ENCODE measurements at regions not wholly inside any gene's neighbourhood (a gene's known extent, or its start where the extent isn't known, plus 50 kb on each side); places are given as distances from the start of the nearest gene placed in this dataset.
"Not testable (repeated sequence)": the region's sequence is repeated elsewhere in the genome, so short reads cannot be mapped to it uniquely, and the experiment has no call there.

DNA sequence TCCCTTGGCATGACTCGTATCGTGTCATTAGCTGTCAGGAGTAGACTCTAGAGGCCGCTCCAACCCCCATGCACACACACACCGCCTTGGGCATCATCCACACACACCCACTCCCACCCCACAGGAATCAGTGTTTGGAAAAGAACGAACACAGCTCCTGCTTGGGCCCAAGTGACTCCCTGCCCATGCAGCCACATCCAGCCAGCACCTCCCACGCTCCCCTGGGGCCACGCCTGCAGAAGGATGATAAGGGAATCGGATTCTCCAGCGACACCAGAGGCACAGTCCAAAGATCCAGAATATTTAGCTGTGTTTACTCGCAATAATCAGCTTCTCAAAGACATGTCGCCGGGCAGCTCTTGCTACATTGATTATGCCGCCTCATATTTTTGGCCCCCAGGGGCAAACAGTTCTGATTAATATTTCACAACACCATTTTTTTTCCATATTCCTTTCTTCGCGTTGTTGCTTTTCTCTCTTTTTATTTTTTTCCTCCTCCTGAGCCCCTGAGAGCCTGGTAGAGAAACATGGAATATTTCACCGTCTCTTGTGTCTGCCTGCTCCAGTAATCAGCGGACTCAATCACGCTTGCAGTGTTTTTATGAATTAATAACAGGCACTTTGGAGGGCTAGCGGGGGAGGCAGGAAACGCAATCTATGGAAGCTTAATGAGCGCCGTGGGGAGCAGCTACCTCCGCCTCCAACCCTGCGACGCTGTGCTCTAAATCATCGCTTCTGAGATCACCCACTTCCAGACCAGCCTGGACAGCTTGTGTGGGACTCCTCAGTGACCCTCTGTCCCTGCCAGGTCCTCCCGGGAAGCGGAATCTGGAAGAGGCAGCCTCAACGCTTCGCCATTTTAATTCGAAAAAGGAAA lies 221.4 kb downstream of the TLE3 start:
- DNase-seq = no peak

DNA sequence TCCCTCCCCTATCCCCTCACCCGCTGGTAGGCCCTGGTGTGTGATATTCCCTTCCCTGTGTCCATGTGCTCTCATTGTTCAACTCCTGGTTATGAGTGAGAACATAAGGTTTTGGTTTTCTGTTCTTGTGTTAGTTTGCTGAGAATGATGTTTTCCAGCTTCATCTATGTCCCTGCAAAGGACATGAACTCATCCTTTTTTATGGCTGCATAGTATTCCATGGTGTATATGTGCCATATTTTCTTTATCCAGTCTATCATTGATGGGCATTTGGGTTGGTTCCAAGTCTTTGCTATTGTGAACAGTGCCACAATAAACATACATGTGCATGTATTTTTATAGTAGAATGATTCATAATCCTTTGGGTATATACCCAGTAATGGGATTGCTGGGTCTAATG lies 217.8 kb downstream of the TLE3 start:
- DNase-seq = not testable (repeated sequence)

DNA sequence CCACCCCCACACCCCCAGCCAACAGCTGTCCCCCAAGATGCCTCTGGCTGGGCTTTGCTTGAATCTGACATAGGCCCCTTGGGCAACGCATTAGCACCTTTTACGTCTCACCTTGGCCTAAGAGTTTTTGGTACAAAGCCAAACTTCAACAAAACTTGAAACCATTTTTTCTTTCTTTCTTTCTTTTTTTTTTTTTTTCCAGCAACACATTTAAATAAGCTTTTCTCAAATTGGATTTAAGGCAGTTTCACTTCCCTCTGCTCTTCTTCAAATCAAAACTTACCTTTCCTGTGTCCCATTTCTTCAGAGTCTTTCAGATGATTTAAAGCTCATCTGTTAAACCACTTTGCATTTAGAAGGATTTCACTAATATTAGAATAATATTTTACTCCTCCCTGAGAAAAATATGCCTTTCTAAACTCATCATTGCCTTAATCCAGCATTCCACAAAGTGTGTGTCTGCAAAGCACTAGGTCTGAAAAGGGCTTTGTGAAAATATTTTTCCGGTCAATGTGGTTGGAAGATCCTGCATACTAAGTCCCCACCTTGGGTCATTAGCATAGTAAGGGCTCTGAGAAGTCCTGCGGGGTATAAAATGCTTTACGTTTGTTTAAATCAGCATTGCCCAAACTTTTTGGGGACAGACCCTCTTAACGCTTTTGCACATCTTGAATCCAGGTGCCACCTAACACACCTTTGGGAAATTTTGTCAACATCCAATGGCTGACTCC lies 217.0 kb downstream of the TLE3 start:
- no peak for DNase-seq

DNA sequence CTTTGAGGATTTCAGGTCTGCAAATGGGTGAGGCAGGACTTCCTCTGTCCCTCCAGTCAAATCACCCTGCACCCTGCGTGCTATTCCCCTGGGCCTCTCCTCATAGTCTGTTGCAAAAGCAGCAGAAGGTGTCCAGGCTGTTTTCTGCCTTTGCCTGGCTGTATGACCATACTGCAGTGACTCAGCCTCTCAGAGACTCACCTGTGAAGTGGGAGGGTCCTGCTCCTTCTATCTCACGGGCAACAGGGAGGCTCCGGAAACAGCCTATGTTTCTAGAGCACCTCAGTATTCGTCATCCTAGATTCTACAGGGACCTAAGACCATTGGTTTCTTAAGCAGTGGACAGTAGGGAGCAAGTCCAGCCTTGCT lies 216.4 kb downstream of the TLE3 start:
- DNase-seq = no peak

DNA sequence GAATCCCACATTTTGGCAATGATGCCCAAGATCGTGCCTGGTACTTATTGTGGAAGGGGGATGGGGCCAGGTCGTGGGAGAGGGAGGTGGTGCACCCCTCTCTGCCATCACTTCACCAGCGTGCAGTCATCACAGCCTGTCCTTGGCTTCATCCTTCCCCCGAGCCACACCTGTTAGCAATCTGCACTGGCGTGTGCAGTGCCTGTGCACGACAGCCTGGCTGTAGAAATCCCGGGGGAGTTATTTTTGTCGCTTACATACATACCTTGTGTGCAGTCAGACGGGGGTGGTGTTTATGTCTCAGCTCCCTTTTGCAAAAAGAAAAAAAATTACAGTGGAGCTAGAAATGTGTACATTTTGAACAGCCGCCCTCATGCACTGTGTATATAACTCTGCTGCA lies 216.0 kb downstream of the TLE3 start:
- DNase-seq = no peak

DNA sequence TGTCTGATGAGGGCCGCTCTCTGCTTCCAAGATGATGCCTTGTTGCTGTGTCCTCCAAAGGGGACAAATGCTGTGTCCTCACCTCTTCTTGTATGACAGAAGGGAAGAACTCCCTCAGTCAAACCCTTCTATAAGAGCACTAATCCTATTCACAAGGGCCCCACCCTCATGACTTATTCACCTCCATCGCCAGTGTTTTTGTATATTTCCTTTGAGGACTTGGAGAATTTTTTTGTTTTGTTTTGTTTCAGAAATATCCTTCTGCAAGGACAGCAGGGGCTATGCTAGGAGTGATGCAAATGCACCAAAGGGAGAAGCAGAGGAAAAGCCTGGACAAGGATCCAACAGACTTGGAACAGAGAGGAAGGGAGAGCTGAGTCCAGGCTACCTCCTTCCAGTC lies 214.4 kb downstream of the TLE3 start:
- no peak for DNase-seq

DNA sequence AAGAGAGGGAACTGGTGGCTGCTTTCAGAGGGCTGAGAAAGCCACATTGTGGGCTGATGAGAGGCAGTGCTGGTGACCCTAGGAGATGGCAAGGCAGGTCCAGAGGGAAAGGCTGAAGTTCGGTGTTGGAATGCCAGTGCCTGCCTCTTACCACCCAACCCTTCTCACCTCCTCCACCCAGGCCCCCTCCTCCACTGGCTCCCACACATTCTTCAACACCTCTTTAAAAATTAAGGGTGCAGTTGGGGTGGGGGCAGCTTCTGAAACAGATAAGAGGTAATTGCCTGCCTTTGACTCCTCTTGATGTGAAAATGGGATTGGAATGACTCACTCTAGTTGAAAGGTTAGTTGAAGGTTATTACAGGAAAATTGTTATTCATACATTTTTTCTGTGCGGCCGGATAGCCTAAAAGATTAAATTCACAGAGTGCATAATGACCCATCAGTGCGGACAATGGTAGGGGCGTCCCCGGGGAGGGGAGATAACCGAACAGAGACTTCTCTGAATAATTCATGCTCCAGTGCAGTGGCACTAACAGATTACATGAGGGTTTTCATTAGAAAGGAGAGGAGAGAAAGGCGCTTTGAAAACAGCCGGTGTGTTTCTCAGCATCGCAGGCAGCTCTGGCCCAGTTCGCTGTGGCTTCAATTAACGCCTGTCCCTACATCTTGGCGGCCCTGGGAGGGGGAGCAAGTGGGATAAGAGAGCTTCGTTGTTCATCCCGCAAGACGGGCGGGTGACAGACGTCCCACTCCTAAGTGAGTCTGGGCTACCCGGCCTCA lies 212.4 kb downstream of the TLE3 start:
- DNase-seq = no peak

DNA sequence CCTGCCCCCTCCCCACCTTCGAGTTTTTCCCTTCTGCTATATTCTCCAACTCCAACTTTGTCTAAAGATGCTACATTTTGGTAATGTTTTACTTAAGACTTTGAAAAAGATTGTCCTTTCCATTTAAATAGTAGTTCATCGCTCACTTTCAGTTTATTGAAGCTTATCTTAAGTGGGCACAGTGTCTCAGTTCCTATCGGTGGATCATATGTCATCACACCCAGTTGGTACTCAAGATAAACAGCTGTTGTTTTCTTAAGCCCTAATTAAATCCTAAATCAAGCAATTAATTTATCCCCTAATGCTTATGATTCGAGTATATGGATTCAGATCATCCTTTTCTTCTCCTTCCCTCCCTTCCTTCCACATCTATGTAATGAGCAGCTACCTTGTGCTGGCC lies 210.7 kb downstream of the TLE3 start:
- DNase-seq = no peak

DNA sequence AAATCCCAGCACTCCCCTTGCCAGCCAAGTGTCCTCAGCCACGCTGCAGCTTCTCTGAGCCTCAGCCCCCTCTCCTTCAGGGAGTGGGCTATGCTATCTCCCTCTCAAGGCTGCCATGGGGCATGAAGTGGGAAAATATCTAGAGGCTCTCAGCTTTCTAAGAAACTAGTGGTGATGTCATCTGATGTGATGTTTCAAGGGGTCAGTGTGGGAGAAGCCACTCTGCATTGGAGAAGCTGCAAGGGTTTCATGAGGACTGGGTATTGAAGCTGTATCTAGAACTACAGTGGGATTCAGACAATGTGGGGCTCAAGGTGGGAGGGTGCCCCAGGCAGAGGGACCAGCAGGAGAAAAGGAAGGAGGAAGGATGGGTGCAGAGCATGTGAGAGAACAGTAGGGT lies 210.2 kb downstream of the TLE3 start:
- DNase-seq = no peak

DNA sequence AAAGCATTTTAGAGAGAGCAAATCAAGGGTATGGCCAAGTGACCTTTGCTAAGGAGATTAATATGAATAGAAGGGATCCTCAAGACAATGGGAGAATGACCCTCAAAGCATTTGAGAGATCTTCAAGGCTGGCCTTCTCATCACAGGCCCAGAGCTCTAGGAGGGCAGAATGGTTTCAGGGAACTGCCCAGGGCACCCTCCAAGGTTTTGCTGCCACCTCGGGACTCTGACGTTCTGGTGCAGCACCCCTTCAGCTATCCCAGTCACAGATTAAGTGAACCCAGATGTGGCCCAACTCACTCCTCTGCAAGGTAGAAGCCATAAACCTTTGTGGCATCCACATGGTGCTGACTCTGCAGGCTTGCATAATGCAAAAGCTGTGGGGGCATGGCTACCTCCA lies 209.3 kb downstream of the TLE3 start:
- no peak for DNase-seq

DNA sequence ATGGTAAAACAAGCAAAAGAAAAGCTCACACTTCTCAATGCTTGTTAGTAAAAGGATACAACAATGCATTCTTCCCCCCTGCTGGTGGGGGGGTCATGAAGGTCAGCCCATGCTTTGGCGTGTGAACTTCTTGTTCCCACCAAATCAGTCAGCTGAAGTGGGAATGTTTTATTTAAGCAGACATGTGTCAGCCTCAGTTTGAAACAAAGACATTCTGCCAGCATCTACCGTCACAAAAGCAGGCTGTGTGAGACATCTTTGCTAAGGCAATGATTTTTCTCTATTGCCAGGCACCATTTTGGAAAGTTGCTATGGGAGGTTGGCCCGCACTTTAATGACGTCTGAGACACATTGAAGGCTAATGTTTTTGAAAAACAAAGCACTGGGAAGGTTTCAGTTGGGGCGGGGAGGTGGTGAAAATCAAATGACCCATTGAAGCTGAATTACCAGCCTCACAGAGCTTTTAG lies 206.6 kb downstream of the TLE3 start:
- no peak for DNase-seq

DNA sequence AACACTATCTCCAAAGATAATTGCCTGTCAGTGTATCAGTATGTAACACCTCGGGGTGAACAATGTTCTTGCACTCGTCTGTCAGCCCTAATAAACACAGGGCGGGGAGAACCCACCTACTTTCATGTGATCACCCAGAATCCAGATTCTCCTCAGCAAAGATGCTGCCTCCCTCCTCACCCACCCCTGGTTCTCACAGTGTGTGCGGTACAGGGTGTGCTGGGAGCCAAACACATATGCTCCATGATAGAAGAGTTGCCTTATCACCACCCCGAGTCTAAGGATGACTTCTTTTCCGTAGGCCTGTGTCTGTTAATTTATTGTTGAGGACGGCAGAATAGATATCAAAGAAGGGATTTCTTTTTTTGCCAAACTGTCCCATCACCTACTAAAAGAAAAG lies 206.1 kb downstream of the TLE3 start:
- DNase-seq = no peak

DNA sequence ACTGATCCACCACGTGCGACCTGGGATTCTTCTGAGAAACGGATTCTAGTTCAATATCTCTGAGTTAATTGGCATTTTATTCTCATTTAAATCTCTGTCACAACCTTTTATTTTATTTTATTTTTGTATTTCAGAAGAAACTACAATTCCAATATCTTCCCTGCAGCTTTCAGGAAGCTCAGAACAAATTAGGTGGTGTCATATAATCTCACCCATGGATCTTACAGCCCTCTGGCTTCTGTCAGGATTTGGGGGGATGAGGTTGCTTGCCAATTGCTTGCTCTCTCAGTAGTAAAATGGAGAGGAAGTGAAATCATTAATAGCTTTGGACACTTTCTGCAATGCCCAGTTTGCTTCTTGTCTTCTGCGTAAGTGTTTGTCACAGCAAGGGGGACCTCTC lies 205.4 kb downstream of the TLE3 start:
- DNase-seq = no peak

DNA sequence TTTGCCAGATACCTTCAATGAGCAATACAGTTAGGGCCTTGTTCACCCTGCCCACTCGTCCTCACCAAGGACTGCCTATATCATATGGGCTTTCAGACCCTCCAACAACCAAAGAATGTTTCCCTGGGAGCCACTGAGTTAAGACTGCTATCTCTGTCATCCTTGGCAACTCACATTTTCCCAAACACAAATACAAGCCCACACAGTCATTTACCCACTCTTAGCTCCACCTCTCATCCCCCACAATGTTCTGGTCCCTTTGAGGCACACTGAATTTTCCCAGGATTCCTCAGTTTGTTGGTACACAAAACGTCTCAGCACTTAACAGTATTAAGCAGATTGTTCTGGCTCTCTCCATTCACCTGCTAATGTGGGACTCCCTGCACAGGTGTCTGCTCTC lies 204.6 kb downstream of the TLE3 start:
- DNase-seq = no peak

DNA sequence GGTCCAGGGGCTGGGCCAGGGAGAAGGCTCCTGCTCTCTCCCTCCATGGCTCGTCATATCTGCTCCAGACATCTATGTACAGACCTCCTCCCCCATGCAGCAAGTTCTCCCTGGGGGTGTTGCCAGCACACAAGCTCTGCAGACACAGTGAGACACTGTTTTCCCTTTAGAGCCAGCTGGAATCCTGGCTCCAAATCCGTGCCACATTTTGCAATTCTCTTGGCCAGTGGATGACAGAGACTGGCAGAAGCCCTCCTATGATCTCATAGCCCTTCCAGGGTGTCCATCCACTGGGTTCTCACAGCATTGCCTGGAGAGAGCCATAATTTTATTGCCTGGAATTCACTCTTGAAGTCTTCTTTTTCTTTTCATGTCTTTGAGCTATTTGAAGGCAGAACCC lies 203.9 kb downstream of the TLE3 start:
- no peak for DNase-seq

DNA sequence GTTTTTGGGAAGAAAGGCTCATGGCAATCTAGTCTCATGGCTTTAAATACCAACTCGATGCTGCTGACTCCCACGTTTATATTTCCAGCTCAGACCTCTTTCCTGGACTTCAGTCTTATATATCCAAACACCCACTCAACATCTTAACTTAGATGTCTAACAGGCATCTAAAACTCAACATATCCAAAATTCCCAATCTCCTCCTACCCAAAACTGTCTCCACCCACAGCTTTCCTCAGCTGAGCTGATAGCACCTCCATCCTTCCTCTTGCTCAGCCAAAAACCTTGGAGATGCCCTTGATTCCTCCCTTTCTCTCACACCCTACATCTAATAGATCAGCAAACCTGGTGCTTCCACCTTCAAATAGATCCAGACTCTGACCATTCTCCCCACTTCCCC lies 202.5 kb downstream of the TLE3 start:
- no peak for DNase-seq

DNA sequence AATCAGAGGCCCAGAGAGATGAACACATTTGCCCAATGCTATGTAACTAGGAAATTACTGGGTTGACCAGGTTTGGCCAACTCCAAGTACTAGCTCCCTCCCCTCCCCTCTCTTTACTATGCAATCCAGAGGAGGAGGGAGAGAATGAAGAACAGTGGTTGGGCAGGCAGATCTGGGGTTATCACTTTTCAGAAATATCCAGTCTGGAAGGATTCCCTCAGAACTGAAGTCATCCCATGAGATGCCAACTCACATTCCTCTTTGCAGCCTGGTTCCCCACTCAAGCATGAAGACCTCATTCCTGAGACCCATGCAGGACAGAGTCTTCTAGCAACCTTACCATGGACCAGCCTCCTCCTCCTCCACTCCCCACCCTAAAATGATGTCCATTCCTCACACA lies 201.1 kb downstream of the TLE3 start:
- no peak for DNase-seq

DNA sequence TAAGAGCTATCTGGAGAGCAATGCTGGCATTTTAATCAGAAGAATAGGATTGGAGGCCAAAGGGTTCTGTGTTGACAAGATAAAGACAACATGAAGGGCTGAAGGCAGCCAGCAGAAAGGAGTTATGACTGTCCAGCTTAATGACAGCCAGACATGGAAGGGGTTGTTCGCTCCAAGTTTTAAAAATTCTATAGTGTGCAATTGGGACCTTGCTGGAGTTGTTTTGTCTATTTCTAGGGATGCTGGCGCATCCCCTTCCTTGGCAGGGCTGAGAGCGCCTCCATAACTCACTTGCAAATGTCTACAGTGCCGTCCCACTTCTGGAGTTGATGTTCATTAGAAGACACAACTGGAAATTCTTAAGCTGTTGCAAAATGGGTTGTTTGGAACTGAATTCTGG lies 200.7 kb downstream of the TLE3 start:
- no peak for DNase-seq

DNA sequence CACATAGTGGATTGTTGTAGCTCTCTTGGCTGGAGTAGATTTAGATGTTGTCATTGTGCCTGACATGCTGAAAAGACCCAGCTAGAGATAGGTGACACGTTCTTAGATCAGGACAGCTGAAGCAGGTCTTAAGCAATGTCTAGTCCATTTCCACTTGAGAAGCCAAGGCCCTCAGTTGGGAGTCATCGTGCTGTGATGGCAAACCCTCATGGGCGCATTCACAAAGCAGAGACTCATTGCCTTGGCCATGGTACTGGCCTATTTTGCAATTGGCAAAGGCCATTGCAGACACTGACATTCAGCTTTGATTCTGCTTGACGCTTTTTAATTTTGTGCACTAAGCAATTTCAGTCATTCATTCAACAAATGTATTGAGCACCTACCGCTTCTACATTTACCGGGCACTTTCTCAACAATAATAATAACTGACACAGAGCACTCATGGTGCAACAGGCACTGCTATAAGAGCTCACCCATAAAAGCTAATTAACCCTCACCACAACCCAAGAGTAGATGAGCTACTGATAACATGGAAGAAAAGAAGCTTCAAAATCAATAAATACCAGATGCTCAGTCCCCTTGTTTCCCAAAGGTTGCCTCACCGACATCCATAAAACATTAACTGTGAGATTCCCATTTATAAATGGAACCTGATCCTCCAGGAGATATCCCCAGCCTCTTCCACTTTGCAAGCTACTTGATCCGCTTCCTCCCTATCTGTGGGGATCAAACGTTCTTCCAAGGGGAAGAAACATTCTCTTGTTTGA lies 200.1 kb downstream of the TLE3 start:
- no peak for DNase-seq

DNA sequence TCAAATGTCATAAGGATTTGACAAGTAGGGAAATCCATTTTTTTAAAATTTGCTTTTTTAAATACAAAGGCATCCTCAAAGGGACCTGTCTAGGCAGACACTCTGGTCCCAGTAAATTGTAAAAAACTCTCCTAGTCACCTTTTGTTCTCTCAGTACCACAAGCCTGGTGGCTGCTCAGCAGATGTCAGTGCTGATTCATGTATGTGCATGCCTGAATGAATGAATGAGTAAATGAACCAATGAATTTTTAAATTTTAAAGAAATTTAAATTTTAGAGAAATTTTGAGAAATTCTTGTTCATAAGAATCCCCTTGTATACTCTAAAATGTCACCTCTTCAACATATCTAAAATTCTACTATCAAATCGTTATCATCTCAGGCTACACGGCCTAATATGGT lies 199.5 kb downstream of the TLE3 start:
- no peak for DNase-seq

DNA sequence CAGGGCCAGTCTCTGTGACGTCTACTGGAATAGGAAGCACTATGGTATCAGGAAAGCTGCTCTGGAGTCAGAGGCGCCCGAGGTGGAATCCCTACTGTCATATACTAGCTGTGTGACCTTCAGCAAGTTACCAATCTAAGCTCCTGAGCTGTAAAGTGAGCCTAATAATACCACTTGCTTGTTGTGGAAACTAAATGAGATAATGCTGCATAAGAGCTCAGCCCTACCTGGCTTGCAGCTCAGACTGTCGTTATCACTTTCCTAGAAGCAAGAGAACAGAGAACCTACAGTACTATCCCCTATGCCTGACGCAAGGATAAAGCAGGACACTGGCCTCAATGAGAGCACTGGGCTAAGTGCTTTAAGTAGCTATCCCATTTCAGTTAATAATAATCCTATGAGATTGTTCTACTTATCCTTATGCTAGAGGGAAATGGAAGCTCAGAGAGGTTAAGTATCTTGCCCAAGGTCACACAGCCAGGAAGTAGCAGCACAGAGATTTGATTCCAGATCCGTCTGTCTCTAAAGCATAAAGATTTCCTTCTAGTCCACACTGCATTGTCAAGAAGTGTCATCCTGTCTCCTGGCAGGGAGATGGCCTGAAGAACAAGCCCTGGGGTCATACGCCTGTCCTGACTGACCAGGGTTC lies 195.2 kb downstream of the TLE3 start:
- no peak for DNase-seq

Data from SHP77 (cell line).